Lung (tissue), 11 donors: ENCODE measurements at regions not wholly inside any gene's neighbourhood (a gene's known extent, or its start where the extent isn't known, plus 50 kb on each side); places are given as distances from the start of the nearest gene placed in this dataset.

ENCODE experiments used
- ATAC-seq: fragments of 200-7000 bp; cut with Tn5 transposase; one replicate; pipeline ENCODE4 v1.9.1; 2020; ENCODE audit warnings: moderate number of reproducible peaks; ENCODE audit not compliant: insufficient read depth, low FRiP score
- DNase-seq, 3 donors: peaks; one replicate each; pipeline ENCODE4 v3.0.0-alpha.2; 2013 to 2017
- H3K27ac ChIP-seq, 2 donors: one replicate each; pipeline ENCODE4 v1.5.1; 2013; ENCODE audit warnings: mild to moderate bottlenecking in 2 of 2, moderate library complexity in 2 of 2, control low read depth in 1 of 2, inconsistent platforms in 1 of 2, low read depth in 1 of 2, low read length in 1 of 2
- H3K27me3 ChIP-seq, 3 donors: one replicate each; pipeline ENCODE4 v1.5.1; 2013; ENCODE audit warnings: low read length in 2 of 3; ENCODE audit not compliant: control insufficient read depth in 3 of 3, insufficient read depth in 3 of 3
- H3K36me3 ChIP-seq, 4 donors: one replicate each; pipeline ENCODE4 v1.5.1; 2013; ENCODE audit warnings: low read length in 4 of 4, mild to moderate bottlenecking in 1 of 4, moderate library complexity in 1 of 4; ENCODE audit not compliant: control insufficient read depth in 4 of 4, insufficient read depth in 4 of 4
- H3K4me1 ChIP-seq, 5 donors: one replicate each; pipeline ENCODE4 v1.5.1; 2013; ENCODE audit warnings: low read length in 5 of 5, mild to moderate bottlenecking in 2 of 5, moderate library complexity in 1 of 5; ENCODE audit not compliant: control insufficient read depth in 5 of 5, insufficient read depth in 5 of 5
- H3K4me3 ChIP-seq: one replicate; pipeline ENCODE4 v1.5.1; 2013; ENCODE audit warnings: mild to moderate bottlenecking, control low read depth, moderate library complexity
- H3K9ac ChIP-seq, 2 donors: one replicate each; pipeline ENCODE4 v1.5.1; 2013; ENCODE audit warnings: low read length in 2 of 2, control low read depth in 1 of 2; ENCODE audit not compliant: insufficient read depth in 1 of 2
- H3K9me3 ChIP-seq, 4 donors: one replicate each; pipeline ENCODE4 v1.5.1; 2013; ENCODE audit warnings: low read length in 3 of 4, mild to moderate bottlenecking in 1 of 4, moderate library complexity in 1 of 4; ENCODE audit not compliant: control insufficient read depth in 4 of 4, insufficient read depth in 3 of 4
- CTCF ChIP-seq: IDR thresholded peaks from 2 replicates; pipeline ENCODE4 v1.5.1; 2012; ENCODE audit warnings: mild to moderate bottlenecking; ENCODE audit errors: control extremely low read depth, extremely low read depth
- WGBS, 2 donors: extraction: QIAGEN DNeasy Blood & Tissue Kit; methylation state at CpG; one replicate each; pipeline ENCODE4 v1.1.7; 2013; 5-methylcytosine and 5-hydroxymethylcytosine counted together
- donor health status: control.
- donor health status: control.
- donor health status: Bipolar disorder and iron deficiency.
- donor health status: healthy.
- donor health status: DM: yes; HTN: yes; CAD: no.

DNA sequence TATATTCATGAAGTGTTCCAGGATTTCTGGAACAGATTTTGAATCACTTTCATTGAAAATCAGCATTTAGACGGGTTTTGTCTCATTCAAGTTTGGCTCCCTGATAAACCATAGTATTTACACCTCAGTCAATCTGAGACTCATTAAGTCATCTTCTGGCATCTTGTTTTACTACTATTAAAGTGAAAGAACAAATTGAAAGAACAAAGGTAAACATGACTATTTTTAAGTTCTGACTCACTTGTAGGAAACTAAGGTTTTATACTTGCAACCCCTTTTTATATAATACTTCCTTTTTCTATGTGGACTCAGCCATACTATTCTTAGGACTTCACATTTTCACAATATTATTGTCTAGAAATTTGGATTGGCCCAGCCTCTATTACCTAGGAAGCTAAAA is 854.4 kb downstream of the SQOR start:
- DNase-seq (no peak), ATAC-seq (no peak)
- no peaks in the 10 kb centered on the region for H3K4me1 ChIP-seq
- no peak overlapping the region for H3K9ac ChIP-seq
- H3K36me3 ChIP-seq, result no peaks in the 10 kb centered on the region
- no peak for TF ChIP-seq CTCF
- no peak overlapping the region for H3K27ac ChIP-seq
- 70 to 78% methylated on average over 1 of the region's 1 CpG for WGBS, 2 donors
- H3K9me3 ChIP-seq, result no peaks in the 10 kb centered on the region
- H3K27me3 ChIP-seq, result no peaks in the 10 kb centered on the region
- H3K4me3 ChIP-seq, result no peak overlapping the region

DNA sequence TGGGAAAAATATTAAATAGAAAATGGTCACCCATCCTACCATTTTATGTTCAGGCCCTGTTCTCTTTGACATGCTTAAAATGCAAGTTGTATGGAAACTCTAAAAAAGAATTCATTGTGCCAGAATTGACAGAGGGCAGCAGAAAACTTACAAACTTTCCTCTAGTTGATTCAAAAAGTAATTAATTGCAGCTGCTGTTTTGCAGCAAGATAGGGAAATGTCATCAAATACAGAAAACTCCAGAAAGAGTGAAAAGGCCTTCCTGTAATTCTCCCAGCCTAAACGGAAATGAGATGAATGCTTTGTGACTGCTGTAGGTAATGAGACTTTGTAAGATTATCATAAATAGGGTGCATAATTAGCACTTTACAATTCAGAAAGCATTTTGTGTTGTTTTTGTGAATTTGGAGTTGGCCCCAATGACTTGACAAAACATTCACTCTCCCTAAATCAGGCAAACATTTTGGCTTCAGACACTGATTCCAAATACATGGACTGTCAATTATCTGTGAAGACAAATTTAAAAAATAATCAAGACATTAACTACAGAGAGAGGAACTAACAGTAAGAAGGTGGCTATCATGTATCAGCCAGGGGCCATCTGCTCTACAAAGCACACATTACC is 861.8 kb downstream of the SQOR start:
- WGBS, 2 donors, result 51 to 61% methylated on average over 1 of the region's 1 CpG
- H3K36me3 ChIP-seq, result no peaks in the 10 kb centered on the region
- H3K27ac ChIP-seq, result no peak overlapping the region
- no peaks in the 10 kb centered on the region for H3K9me3 ChIP-seq
- H3K27me3 ChIP-seq, result no peaks in the 10 kb centered on the region
- no peak overlapping the region for H3K9ac ChIP-seq
- H3K4me1 ChIP-seq, result no peaks in the 10 kb centered on the region
- TF ChIP-seq CTCF, result no peak
- DNase-seq, result peak in 2 of 3 donors; percentile 2 to 3
- no peak overlapping the region for H3K4me3 ChIP-seq
- ATAC-seq, result no peak

GRCh38 chr15:46502667-46503066 is 867.8 kb downstream of the SQOR start:
- Histone ChIP-seq H3K4me1 (no peaks in the 10 kb centered on the region), H3K4me3 (no peak overlapping the region), H3K9ac (no peak overlapping the region), H3K9me3 (no peaks in the 10 kb centered on the region), H3K36me3 (no peaks in the 10 kb centered on the region), H3K27me3 (no peaks in the 10 kb centered on the region), H3K27ac (no peak overlapping the region)
- no peak for TF ChIP-seq CTCF
- DNase-seq (no peak), ATAC-seq (no peak)
- 67 to 75% methylated on average over 3 of the region's 3 CpGs for WGBS, 2 donors

GRCh38 chr15:46518381-46518780 is 883.6 kb downstream of the SQOR start:
- peaks cover 0 to 12% (median 0%) of the 10 kb centered on the region in 4 donors for H3K9me3 ChIP-seq
- TF ChIP-seq CTCF, result no peak
- no peak for ATAC-seq

More at GRCh38 chr15:46518381-46518780, 883.6 kb downstream of the SQOR start:
- no peak overlapping the region for H3K27ac ChIP-seq
- no peaks in the 10 kb centered on the region for H3K36me3 ChIP-seq
- no peaks in the 10 kb centered on the region for H3K27me3 ChIP-seq
- H3K9ac ChIP-seq, result no peak overlapping the region
- no peak overlapping the region for H3K4me3 ChIP-seq
- no peaks in the 10 kb centered on the region for H3K4me1 ChIP-seq
- no peak for DNase-seq
